ENCODE measurements at regions not wholly inside any gene's neighbourhood (a gene's known extent, or its start where the extent isn't known, plus 50 kb on each side); places are given as distances from the start of the nearest gene placed in this dataset.

DNA sequence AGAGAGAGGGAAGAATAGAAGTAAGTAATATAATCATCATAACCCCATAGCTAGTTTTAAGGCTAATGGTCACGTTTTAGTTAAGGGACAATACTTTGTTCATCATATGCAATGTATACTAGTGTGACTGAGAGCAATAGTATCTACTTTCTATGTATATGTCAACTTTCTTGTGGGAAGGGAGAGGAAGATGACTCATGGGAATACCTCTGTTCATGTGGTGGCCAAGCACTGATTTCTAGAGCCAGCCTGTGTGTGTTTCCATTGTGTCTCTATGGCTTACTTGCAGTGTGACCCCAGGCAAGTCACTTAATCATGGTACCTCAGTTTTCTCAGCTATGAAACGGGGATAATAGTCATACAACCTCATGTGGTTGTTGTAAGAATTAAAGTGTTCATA lies 639.6 kb downstream of the CETN3 start:
- intact Hi-C loops (cut with micrococcal nuclease; ENCODE audit: unreplicated experiment) = no loop called here
- no TSS peak for BruUV-seq (replicated peaks)
- in situ Hi-C loops (cut with HindIII; ENCODE audit: low pct_unique_long_range_greater_than_20kb, low sequenced_read_pairs) = no loop called here

DNA sequence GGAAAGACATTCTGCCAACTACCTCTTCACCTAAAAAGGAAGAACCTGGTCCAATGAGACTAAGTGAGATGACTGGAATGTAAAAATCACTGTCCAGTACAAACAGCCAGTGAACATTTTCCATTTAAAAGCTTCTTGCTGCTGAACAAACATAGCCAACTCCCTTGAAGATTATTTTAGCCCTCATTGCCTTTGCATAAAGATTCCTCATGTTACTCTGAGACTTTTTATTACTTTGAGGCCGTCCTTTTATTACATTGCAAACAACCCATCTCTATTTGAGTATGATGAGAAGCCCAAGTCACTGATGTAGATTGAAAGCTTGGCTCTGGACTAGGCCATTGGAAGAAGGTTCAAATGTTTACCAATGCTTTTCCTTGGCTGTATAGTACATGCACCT lies 649.8 kb downstream of the CETN3 start:
- intact Hi-C loops (cut with micrococcal nuclease; ENCODE audit: unreplicated experiment) (no loop called here), in situ Hi-C loops (cut with HindIII; ENCODE audit: low pct_unique_long_range_greater_than_20kb, low sequenced_read_pairs) (no loop called here)
- TF ChIP-seq POLR2AphosphoS5 (IDR thresholded peaks at IDR 0.05; ENCODE audit: low read depth, low read length) (no peak), TCF7L2 (IDR thresholded peaks at IDR 0.05; ENCODE audit: low read depth, low read length) (no peak), SIN3A (IDR thresholded peaks at IDR 0.05; ENCODE audit: borderline replicate concordance, insufficient read depth, low read depth, low read length) (no peak)
- TF ChIP-seq, protein P1, sequence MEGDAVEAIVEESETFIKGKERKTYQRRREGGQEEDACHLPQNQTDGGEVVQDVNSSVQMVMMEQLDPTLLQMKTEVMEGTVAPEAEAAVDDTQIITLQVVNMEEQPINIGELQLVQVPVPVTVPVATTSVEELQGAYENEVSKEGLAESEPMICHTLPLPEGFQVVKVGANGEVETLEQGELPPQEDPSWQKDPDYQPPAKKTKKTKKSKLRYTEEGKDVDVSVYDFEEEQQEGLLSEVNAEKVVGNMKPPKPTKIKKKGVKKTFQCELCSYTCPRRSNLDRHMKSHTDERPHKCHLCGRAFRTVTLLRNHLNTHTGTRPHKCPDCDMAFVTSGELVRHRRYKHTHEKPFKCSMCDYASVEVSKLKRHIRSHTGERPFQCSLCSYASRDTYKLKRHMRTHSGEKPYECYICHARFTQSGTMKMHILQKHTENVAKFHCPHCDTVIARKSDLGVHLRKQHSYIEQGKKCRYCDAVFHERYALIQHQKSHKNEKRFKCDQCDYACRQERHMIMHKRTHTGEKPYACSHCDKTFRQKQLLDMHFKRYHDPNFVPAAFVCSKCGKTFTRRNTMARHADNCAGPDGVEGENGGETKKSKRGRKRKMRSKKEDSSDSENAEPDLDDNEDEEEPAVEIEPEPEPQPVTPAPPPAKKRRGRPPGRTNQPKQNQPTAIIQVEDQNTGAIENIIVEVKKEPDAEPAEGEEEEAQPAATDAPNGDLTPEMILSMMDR (IDR thresholded peaks at IDR 0.05) = no peak
- TF ChIP-seq, protein P2, sequence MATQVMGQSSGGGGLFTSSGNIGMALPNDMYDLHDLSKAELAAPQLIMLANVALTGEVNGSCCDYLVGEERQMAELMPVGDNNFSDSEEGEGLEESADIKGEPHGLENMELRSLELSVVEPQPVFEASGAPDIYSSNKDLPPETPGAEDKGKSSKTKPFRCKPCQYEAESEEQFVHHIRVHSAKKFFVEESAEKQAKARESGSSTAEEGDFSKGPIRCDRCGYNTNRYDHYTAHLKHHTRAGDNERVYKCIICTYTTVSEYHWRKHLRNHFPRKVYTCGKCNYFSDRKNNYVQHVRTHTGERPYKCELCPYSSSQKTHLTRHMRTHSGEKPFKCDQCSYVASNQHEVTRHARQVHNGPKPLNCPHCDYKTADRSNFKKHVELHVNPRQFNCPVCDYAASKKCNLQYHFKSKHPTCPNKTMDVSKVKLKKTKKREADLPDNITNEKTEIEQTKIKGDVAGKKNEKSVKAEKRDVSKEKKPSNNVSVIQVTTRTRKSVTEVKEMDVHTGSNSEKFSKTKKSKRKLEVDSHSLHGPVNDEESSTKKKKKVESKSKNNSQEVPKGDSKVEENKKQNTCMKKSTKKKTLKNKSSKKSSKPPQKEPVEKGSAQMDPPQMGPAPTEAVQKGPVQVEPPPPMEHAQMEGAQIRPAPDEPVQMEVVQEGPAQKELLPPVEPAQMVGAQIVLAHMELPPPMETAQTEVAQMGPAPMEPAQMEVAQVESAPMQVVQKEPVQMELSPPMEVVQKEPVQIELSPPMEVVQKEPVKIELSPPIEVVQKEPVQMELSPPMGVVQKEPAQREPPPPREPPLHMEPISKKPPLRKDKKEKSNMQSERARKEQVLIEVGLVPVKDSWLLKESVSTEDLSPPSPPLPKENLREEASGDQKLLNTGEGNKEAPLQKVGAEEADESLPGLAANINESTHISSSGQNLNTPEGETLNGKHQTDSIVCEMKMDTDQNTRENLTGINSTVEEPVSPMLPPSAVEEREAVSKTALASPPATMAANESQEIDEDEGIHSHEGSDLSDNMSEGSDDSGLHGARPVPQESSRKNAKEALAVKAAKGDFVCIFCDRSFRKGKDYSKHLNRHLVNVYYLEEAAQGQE (IDR thresholded peaks at IDR 0.05; ENCODE audit: insufficient read depth in 1 of 2, low read depth in 2 of 2, low read length in 1 of 2) = no peak
- Histone ChIP-seq H3K27me3 (ENCODE audit: control insufficient read depth, insufficient read depth, low read length) (no peaks in the 10 kb centered on the region), H3K27ac (ENCODE audit: low read length) (no peak overlapping the region), H3K4me1 (ENCODE audit: control insufficient read depth, insufficient read depth, low read length) (no peaks in the 10 kb centered on the region), H3K9me3 (ENCODE audit: control insufficient read depth, insufficient read depth, low read depth, low read length) (no peaks in the 10 kb centered on the region), H3K4me3 (ENCODE audit: low read depth in 2 of 2, low read length in 2 of 2) (no peak overlapping the region), H3K36me3 (ENCODE audit: control insufficient read depth, insufficient read depth, low read length) (no peaks in the 10 kb centered on the region)
- CTCF ChIA-PET = no interaction called here
- POLR2A ChIA-PET = no interaction called here
- BruUV-seq (replicated peaks) = no TSS peak
- DNase-seq (ENCODE audit: low read depth, low spot score) (no peak), ATAC-seq (no peak)

More for the DNA sequence above, 639.6 kb downstream of the CETN3 start:
- H3K27ac ChIP-seq (ENCODE audit: low read length) = no peak overlapping the region
- ChIA-PET CTCF (no interaction called here), POLR2A (interaction anchor here (0.6 kb wide), 1 partner anchor 825 kb away, joined by 3 read pairs; no protein-coding TSS in a partner anchor)
- H3K4me3 ChIP-seq (ENCODE audit: low read depth in 2 of 2, low read length in 2 of 2) = no peak overlapping the region
- no peaks in the 10 kb centered on the region for H3K4me1 ChIP-seq (ENCODE audit: control insufficient read depth, insufficient read depth, low read length)
- H3K9me3 ChIP-seq (ENCODE audit: control insufficient read depth, insufficient read depth, low read depth, low read length) = no peaks in the 10 kb centered on the region
- H3K36me3 ChIP-seq (ENCODE audit: control insufficient read depth, insufficient read depth, low read length) = no peaks in the 10 kb centered on the region
- DNase-seq (ENCODE audit: low read depth, low spot score) (no peak), ATAC-seq (no peak; the same call in 1 of the 2 replicates)
- no peaks in the 10 kb centered on the region for H3K27me3 ChIP-seq (ENCODE audit: control insufficient read depth, insufficient read depth, low read length)
- TF ChIP-seq POLR2AphosphoS5 (IDR thresholded peaks at IDR 0.05; ENCODE audit: low read depth, low read length) (no peak), SIN3A (IDR thresholded peaks at IDR 0.05; ENCODE audit: borderline replicate concordance, insufficient read depth, low read depth, low read length) (no peak), TCF7L2 (IDR thresholded peaks at IDR 0.05; ENCODE audit: low read depth, low read length) (no peak)
- TF ChIP-seq, protein P2 (IDR thresholded peaks at IDR 0.05; ENCODE audit: insufficient read depth in 1 of 2, low read depth in 2 of 2, low read length in 1 of 2) = no peak
- TF ChIP-seq, protein P1 (IDR thresholded peaks at IDR 0.05) = no peak
